ENCODE measurements at regions not wholly inside any gene's neighbourhood (a gene's known extent, or its start where the extent isn't known, plus 50 kb on each side); places are given as distances from the start of the nearest gene placed in this dataset.

- DNase-seq, result no peak
- in situ Hi-C loops (cut with HindIII; ENCODE audit: low pct_ligation_motif_present, low pct_unique_long_range_greater_than_20kb, low sequenced_read_pairs), result no loop called here
Observed at GRCh38 chr12:3438401-3438800, 52.6 kb upstream of the PRMT8 start.

All from ACHN (cell line).